ENCODE measurements at regions not wholly inside any gene's neighbourhood (a gene's known extent, or its start where the extent isn't known, plus 50 kb on each side); places are given as distances from the start of the nearest gene placed in this dataset.

- TF ChIP-seq CTCF (conservative IDR thresholded peaks at IDR 0.05) = no peak
- TF ChIP-seq ZFX (IDR thresholded peaks at IDR 0.05) = no peak
Observed at GRCh38 chr5:124104821-124105220, 592.8 kb downstream of the CSNK1G3 start.
